NCI-H226 (cell line): ENCODE measurements at regions not wholly inside any gene's neighbourhood (a gene's known extent, or its start where the extent isn't known, plus 50 kb on each side); places are given as distances from the start of the nearest gene placed in this dataset.
"Not testable (repeated sequence)": the region's sequence is repeated elsewhere in the genome, so short reads cannot be mapped to it uniquely, and the experiment has no call there.

ENCODE experiments used
- DNase-seq: peaks from one replicate; pipeline ENCODE4 v3.0.0-alpha.2; 2015

DNA sequence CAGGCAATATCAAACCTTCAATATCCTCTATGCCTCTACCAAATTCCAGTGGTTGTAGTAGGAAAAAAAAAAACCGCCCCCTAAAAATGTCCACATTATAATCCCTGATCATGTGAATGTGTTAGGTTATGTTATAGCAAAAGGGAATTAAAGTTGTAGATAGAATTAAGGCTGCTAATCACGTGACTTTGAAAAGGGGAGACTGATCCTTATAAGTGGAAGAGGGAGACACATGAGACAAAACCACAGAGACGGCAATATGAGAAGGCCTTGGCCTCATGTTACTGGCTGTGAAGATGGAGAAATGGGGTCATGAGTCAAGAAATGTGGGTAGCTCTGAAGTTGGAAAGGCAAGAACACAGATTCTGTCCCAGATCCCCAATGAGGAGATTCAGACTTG lies 1711.3 kb downstream of the KHDRBS2 start:
- DNase-seq, result not testable (repeated sequence)

DNA sequence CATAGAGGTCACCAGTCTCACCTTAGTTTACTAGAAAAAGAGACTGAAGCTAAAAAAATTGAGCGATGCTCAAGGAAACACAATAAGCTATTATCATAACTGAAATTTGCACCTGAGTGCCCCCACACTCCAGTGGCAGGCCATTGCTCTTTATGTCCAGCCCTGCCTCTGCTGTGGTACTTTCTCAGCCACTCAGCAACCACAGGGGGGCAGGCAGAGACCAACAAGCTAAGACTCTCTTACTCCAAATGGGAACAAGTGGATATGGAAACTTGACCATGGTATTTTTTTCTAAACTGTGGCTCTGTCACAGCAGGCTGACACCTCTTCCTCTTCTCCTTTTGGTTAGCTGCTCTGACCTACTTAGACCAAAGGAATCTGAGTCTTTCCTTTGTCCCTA lies 1713.4 kb downstream of the KHDRBS2 start:
- DNase-seq, result not testable (repeated sequence)

DNA sequence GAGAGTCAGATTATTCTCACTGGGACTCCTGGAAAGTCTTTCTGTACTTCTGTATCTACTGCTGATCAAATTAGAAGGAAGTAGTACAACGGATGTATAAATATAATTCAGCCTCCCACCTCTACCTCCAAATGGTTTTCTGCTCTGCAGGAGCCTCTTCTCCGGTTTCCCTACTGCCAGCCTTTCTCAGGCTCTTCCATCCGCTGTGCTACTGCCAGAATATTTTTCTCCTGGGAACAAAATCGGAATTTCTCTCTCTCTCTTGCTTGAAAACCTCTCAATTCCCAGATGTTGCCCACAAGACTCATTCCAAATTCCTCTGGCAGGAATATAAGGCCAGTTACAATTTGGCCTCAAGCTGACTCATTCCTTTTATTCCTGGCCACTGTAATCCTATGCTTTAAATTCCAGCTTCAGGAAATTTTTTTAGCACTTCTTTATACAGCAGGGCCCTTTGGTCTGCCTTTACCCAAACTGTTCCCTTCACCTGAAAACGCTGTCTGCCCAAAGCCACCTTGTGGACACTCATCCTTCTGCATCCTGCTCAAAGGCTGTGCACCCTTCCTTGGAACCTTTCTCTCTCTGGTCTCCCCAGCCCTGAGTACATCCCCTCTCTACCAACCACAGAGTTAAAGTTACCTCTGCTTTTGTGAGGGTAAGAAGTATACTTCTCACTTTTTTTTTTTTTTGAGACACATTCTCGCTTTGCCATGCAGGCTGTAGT lies 1714.6 kb downstream of the KHDRBS2 start:
- not testable (repeated sequence) for DNase-seq

DNA sequence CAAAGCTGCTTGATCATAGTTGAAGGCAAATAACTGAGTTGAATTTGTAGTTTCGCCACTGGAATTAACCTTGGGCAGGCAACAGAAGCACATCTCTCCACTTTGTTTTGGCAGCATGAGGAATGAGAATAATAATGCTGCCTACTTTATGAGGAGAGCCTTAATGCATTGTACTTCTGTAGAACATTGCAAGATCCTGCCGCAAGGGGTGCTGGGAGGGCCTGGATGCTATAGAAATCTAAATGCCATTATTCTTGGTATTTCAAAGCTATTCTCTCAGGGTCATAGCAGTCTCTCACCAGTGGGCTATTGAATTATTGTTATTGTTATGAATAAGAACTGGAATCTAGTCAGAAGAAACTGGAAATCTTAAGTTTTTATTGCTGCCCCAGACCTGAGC lies 1715.4 kb downstream of the KHDRBS2 start:
- DNase-seq, result not testable (repeated sequence)

DNA sequence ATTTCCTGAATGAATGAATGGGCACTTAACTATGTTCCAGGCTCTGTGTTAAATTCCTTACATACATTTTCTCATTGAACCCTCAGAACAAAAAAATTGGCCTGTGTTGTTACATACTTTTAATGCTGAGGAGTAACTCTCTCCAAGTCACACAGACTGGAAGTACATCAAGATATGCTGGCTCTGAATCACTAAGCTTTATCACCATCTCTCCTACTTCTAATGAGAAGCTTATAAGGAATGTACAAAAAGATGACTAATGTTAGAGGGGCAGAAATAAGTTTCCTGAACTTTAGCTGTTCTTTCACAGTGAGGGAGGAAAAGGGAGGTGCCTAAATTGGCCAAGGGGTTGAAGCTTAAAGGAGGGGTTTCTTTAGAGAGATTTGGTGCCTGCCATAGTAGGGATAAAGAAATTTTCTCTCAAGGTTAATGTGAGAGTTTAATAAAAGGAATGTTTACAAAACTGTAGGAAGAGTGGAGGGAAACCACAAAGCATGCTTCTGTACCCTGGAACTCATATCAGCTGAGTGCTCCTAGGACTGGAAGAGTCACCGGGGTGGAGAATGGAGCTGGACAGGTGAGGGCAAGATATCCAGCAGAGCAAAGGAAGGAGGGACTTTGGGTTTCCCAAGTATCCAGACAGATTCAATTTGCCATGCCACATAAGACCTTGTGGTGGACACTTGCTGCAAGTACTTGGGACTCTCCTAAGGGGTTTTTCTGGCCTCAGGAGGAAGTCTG lies 1718.4 kb downstream of the KHDRBS2 start:
- peak; percentile 3 for DNase-seq

DNA sequence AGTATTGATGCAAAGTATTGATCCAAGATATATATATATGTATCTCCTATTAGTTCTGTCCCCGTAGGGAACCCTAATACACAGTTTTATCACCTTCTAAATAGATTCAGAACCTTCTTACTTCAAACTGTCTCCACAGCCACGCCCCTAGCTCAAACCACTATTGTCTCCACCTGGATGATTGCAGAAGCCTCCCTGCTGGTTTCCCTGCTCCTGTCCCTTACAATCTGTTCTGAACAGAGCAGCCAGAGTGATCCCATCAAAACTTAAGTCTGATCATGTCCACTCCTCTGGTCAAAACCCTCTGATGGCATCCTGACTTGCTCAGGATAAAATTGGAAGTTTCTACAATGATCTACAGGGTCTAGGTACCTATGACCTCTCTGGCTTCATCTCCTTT lies 1719.6 kb downstream of the KHDRBS2 start:
- DNase-seq, result not testable (repeated sequence)

DNA sequence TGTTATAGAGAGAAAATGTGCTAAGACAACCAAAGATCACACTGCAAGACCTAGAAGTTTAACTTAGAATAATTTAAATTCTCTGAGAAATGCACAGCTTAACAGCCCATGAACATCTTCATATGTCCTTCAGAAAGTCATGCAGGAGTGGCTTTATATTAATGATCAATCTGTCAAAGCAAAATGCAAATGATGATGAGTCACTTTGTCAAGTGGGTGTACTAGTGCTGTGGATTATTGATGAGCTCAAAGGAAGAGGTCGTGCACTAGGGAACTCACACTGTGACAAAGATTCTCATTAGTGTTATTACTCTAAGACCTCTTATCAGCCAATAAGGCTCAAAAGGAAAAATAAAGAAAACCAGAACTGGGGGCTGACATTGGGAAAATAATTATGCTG lies 1726.3 kb downstream of the KHDRBS2 start:
- DNase-seq, result not testable (repeated sequence)

DNA sequence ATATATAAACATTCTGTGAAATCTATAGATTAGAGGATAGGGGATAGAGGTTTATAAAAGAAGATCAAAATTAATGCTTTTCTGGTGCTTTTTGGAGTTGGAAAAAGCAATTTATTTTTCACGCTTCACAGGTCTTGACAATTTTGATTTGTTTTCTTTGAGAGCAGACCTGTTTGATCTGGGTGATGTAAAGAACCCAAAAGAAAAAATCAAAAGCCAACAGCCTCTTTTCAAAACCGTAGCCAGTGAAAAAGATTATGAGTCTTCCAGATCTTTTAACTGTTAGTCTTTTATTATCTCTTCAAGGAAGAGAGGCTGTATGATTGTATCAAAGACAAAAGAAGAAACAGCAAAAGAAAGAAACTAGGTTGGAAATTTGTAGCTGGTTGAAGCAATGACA lies 1738.7 kb downstream of the KHDRBS2 start:
- DNase-seq, result not testable (repeated sequence)

DNA sequence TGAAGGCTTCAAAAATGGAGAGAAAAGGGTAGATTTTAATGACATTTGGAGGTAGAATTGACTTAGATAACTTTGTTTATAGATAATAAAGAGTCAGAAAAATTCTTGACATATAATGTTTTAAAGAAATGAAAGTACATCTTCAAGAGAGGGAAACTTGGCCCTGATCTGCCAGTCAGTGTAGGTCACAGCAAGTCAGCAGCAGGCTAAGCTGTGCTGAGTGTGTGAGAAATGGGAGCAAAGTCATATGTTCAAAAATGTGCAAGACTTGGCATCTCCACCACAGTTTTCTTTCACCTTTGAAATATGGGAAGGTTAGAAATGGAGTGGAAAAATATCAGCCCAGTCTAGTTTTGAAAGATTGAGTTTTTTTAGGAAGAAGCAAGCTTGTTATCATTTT lies 1761.3 kb downstream of the KHDRBS2 start:
- DNase-seq, result not testable (repeated sequence)

DNA sequence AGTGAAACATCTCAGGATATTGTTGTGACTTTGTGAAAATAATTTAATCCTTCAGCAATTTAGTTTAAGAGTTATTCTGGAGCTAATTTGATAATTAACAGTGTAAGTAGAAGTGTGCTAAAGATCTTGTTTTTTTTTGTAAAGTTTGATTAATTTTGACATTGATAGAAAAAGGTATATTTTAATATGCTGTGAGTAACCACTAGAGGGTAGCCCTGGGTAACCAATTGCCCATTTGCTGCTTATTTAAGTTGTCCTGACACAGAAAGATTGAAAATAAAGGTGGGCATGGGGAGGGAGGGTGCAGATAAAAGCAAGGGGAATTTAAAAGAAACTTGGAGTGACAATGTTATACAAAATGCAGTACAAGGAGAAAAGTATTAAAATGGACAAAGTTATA lies 1808.3 kb downstream of the KHDRBS2 start:
- DNase-seq, result not testable (repeated sequence)

DNA sequence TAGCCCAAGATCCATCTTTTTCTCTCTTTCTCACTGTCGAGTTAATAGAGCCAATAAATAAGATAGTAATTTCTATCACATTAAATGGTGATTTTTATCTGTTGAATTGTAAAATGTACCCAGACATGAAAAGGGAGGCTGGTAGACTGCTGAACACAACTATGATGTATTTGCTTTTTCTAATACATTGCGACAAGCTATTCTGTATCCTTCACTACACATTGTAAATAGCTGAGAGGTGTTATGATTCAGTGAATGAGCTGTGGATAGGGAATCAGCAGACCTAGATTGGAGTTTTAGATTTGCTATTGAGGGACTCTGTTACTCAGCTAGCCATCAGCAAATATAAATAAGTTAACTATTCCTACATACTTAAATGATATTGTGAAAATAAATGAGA lies 1812.2 kb downstream of the KHDRBS2 start:
- not testable (repeated sequence) for DNase-seq

DNA sequence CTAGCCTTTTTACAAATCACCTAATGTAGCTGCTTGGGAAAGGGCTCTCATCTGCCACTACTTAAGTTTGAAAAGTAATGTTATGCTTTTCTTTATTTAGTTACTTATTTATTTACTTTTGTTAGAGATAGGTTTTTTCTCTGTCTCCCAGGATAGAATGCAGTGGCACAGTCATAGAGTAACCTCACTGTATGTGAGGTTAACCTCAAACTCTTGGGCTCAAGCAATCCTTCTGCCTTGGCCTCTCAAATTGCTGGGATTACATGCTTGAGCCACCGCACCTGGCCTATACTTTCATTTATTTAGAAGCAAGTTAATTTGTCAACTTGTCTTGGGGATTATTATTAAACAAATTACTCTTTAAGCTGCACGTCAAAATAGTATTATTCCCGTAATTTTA lies 1814.6 kb downstream of the KHDRBS2 start:
- not testable (repeated sequence) for DNase-seq

DNA sequence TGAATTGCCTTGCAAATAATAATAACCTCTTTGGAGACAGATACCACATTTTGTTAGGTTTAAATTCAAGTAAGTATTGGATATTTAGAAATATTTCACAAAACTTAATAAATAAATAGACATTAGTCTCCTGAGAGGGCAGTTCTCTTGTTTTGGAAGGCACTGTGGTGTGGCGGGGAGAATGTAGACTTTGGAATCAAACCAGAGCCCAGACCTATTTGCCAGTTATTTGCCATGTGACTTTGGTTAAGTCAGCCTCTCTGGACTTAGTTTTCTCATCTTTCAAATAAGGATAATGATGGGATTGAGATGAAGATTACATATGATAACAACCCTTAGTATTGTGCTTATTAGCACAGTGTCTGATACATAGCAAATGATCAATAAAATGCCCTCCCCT lies 1835.6 kb downstream of the KHDRBS2 start:
- not testable (repeated sequence) for DNase-seq

DNA sequence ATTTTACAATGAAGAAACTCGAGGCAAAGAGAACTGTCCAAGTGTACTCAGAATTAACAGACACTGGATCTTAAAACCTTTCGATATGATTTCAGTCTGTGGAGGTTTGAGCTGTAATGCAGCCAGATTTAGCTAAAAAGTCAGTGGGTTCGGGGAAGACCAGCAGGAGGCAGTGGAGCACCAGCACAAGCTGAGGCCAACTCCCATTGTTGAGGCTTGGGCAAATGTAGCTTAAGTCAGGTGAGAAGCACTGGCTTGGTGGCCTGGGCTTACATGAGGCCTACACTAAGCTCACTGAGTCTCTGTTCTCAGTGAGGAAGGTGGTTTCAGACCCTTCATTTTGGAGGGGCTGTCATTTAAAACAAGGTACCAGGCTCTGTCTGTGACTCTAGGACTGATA lies 1841.5 kb downstream of the KHDRBS2 start:
- DNase-seq, result not testable (repeated sequence)

DNA sequence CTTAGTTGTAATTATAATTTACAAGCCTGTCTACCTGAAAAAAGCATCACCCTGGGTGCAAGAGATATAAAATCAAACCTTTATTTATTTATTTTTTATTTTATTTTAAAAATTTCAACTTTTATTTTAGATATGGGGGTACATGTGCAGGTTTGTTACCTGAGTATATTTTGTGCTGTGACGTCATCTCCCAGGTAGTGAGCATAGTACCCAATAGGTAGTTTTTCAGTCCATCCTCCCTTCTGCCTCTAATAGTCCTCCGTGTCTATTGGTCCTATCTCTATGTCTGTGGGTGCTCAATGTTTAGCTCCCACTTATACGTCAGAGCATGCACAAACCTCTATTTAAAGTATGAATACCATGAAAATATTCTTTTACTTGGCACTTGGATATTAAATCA lies 1846.3 kb downstream of the KHDRBS2 start:
- DNase-seq, result not testable (repeated sequence)

DNA sequence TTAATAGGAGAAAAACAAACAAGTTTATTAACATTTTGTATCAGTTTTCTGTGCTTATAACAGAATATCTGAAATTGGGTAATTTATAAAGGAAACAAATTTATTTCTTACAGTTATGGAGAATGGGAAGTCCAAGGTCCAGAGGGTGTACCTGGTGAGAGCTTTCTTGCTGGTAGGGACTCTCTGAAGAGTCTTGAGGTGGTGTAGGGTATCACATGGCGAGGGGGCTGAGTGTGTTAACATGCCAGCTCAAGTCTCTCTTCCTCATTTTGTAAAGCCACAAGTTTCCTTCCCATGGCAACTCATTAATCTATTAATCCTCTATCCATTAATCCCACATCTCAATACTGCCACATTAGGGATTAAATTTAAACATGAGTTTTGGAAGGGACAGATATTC lies 1863.3 kb downstream of the KHDRBS2 start:
- not testable (repeated sequence) for DNase-seq

DNA sequence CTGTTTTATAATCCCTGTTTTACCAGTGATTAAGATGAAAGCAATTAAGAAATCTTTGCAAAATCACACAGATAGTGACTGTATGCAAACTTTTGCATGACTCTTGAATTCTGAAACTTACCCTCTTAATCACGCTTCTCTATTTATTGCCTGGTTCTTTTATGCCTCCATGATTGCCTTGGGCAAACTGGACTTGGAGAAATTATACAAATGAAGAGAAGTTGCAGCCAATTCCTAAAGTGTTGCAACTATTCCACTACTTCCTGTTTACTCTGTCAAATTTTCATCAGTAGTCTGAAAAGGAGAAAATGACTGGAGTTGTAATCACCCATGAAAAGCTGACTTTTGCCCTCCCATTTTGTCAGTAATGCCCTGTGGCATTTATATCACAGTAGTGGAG lies 1869.9 kb downstream of the KHDRBS2 start:
- not testable (repeated sequence) for DNase-seq

DNA sequence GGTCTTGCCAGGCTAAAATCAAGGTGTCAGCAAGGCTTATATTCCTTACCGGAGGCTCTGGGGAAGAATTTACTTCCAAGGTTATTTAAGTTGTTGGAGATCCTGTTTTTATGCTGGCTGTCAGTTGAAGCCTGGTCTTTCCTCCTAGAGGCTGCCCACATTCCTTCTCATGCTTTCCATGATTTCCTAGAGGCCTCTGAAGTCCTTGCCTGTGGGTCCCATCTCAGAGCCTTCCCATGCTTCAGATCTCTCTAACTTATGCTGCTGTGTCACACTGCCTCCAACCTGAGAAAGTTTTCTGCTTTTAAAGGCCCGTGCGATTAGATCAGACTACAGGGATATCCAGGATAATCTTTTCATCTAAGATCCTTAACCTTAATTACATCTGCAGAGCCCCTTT lies 1877.3 kb downstream of the KHDRBS2 start:
- DNase-seq, result not testable (repeated sequence)

DNA sequence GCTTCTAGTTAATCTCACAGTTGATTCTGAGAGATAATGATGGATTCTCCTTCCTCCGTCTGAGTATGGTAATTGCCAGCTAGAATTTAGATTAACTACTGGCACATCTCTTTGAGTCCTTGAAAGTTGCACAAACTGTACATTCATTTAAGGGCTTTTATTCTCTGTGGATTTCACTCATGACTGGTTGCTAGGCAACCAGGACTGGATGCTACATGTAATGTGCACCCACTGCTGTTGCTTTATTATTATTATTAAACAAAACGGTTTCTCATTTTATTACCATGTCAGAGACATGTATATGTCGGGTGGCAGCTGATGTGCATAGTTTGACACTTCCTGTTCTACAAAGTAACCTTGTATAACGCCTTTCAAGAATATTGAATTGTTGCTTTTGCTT lies 1882.8 kb downstream of the KHDRBS2 start:
- DNase-seq, result not testable (repeated sequence)

DNA sequence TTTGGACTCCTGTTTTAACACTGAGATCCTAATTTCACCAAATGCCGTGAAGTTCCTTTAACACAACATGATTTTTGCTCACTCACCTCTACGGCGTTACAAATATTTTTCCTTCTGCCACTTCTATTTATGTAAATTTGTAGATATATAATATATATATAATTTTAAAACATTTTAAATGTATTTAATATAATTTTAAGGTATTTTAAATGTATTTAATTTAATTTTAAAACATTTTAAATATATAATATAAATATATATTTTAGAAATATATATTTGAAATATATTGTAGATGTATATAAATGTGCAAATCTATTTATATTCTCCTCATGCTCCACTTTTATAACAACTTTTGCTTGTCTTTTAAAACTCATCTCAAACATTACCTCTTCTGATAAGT lies 1883.5 kb downstream of the KHDRBS2 start:
- DNase-seq, result not testable (repeated sequence)

DNA sequence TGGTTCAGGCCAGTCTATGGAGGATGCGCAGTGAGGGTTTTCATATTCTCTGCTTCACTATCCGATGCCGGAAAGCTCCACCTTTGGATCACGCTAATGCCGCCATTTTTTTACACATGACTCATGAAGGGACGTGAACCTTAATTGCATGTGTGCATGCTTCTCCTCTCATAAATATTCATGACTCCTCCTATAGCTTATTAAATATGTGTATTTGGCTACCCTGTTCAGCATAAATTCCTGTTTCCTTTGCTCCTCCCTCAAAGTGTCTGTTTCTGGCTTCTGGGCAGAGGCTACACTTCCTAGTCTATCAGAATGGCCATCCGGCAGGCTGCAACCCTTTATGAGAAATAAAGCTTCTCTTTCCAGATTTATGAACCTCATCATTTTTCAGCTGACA lies 1890.8 kb downstream of the KHDRBS2 start:
- DNase-seq, result not testable (repeated sequence)

DNA sequence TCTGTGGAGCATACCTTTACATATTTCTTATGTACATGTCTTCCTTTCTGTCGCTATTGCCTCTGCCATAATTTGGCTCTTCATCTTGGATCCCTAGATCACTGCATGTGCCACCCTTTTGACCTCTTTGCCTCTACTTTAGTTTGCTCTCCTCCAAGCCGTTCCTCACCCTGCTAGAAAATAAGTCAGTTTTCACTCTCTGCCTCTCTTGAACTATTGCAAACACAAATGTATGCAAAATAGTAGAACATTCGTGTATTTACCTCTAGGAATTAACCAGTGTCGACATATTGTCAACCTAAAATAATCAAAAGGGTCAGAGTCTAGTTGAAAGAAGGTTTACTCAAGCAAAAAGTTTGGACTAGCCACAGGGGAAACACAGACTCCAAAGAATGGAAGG lies 1893.1 kb downstream of the KHDRBS2 start:
- not testable (repeated sequence) for DNase-seq

DNA sequence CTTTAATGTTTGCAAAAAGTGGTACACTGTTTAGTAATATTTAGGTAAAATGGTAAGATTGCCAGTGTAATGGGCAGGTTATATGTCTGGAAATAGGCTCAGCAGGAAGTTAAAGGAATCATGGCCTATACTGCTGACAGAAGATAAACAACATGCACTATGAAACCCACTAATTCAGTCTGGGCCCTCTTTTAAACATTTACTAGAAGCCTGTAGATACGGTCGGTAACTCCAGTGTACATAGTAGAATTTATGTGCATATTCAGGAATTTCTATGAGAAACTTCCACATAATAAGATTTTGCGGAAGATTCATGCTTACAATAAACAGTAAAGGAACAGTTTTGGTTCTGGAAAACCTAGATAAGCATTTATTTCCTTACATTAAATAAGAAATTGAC lies 1896.9 kb downstream of the KHDRBS2 start:
- not testable (repeated sequence) for DNase-seq

DNA sequence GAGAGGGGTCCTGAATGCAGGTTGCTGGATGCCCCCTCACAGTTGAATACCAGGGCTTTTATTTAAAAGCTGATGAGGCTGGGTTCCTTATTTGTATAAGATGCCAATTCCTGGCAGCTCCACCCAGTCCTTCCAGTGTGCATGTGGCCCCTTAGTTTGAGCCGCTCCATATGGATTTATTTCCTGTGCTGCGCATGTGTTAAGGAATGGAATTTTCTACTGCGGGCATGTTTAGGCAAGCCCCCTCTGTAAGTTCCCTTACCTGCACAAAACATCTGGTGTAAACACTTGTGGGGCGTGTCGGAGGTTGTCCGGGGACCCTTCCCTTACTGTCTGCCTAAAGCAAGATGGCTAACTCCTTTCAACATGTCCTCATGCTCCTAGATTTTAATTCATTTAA lies 1901.4 kb downstream of the KHDRBS2 start:
- DNase-seq, result not testable (repeated sequence)
